ENCODE measurements at regions not wholly inside any gene's neighbourhood (a gene's known extent, or its start where the extent isn't known, plus 50 kb on each side); places are given as distances from the start of the nearest gene placed in this dataset.

- Mint-ChIP-seq H3K27me3 (ENCODE audit: unreplicated experiment) (peaks cover 39% of the 10 kb centered on the region), H3K4me1 (ENCODE audit: low read depth, unreplicated experiment) (peaks cover 7% of the 10 kb centered on the region), H3K36me3 (ENCODE audit: insufficient read depth, unreplicated experiment) (no peaks in the 10 kb centered on the region), H3K4me3 (ENCODE audit: low read depth, unreplicated experiment) (no peak overlapping the region), H3K27ac (ENCODE audit: unreplicated experiment) (no peak overlapping the region), H3K9me3 (ENCODE audit: low read depth, unreplicated experiment) (peaks cover 4% of the 10 kb centered on the region)
- TF ChIP-seq CTCF (IDR thresholded peaks at IDR 0.05; ENCODE audit: unreplicated experiment), result no peak
- intact Hi-C loops (cut with micrococcal nuclease; ENCODE audit: unreplicated experiment), result no loop called here
- BruUV-seq (replicated peaks), result no TSS peak
- no peak for DNase-seq
- CTCF ChIA-PET, result no interaction called here
Observed at GRCh38 chr7:35355911-35356310, 102.0 kb upstream of the TBX20 start.

- Mint-ChIP-seq H3K4me1 (ENCODE audit: low read depth, unreplicated experiment) (peaks cover 7% of the 10 kb centered on the region), H3K27ac (ENCODE audit: unreplicated experiment) (no peak overlapping the region), H3K27me3 (ENCODE audit: unreplicated experiment) (peaks cover 46% of the 10 kb centered on the region), H3K36me3 (ENCODE audit: insufficient read depth, unreplicated experiment) (no peaks in the 10 kb centered on the region), H3K9me3 (ENCODE audit: low read depth, unreplicated experiment) (peaks cover 4% of the 10 kb centered on the region), H3K4me3 (ENCODE audit: low read depth, unreplicated experiment) (no peak overlapping the region)
- BruUV-seq (replicated peaks), result no TSS peak
- intact Hi-C loops (cut with micrococcal nuclease; ENCODE audit: unreplicated experiment), result no loop called here
- TF ChIP-seq CTCF (IDR thresholded peaks at IDR 0.05; ENCODE audit: unreplicated experiment), result no peak
- CTCF ChIA-PET, result interaction anchor here (1.2 kb wide), 1 partner anchor 15 kb away, joined by 4 read pairs; no protein-coding TSS in a partner anchor
- no peak for DNase-seq
Observed at GRCh38 chr7:35355199-35355598, 101.3 kb upstream of the TBX20 start.

GRCh38 chr7:35353481-35353880 is 99.6 kb upstream of the TBX20 start:
- intact Hi-C loops (cut with micrococcal nuclease; ENCODE audit: unreplicated experiment), result no loop called here
- H3K4me3 Mint-ChIP-seq (ENCODE audit: low read depth, unreplicated experiment), result no peak overlapping the region
- TF ChIP-seq CTCF (IDR thresholded peaks at IDR 0.05; ENCODE audit: unreplicated experiment), result no peak
- H3K36me3 Mint-ChIP-seq (ENCODE audit: insufficient read depth, unreplicated experiment), result no peaks in the 10 kb centered on the region
- no peak overlapping the region for H3K27ac Mint-ChIP-seq (ENCODE audit: unreplicated experiment)
- DNase-seq, result no peak
- H3K9me3 Mint-ChIP-seq (ENCODE audit: low read depth, unreplicated experiment), result peaks cover 4% of the 10 kb centered on the region
- BruUV-seq (replicated peaks), result no TSS peak
- peaks cover 7% of the 10 kb centered on the region for H3K4me1 Mint-ChIP-seq (ENCODE audit: low read depth, unreplicated experiment)
- CTCF ChIA-PET, result no interaction called here
- H3K27me3 Mint-ChIP-seq (ENCODE audit: unreplicated experiment), result peaks cover 63% of the 10 kb centered on the region

GRCh38 chr7:35351466-35351865 is 97.6 kb upstream of the TBX20 start:
- CTCF ChIA-PET, result no interaction called here

More at GRCh38 chr7:35351466-35351865, 97.6 kb upstream of the TBX20 start:
- intact Hi-C loops (cut with micrococcal nuclease; ENCODE audit: unreplicated experiment), result no loop called here
- Mint-ChIP-seq H3K36me3 (ENCODE audit: insufficient read depth, unreplicated experiment) (no peaks in the 10 kb centered on the region), H3K4me1 (ENCODE audit: low read depth, unreplicated experiment) (peaks cover 7% of the 10 kb centered on the region), H3K27me3 (ENCODE audit: unreplicated experiment) (peaks cover 72% of the 10 kb centered on the region), H3K27ac (ENCODE audit: unreplicated experiment) (no peak overlapping the region), H3K4me3 (ENCODE audit: low read depth, unreplicated experiment) (no peak overlapping the region), H3K9me3 (ENCODE audit: low read depth, unreplicated experiment) (no peaks in the 10 kb centered on the region)
- no TSS peak for BruUV-seq (replicated peaks)
- TF ChIP-seq CTCF (IDR thresholded peaks at IDR 0.05; ENCODE audit: unreplicated experiment), result no peak
- DNase-seq, result no peak
